ENCODE measurements at regions not wholly inside any gene's neighbourhood (a gene's known extent, or its start where the extent isn't known, plus 50 kb on each side); places are given as distances from the start of the nearest gene placed in this dataset.

- no peaks in the 10 kb centered on the region for H3K9me3 ChIP-seq (ENCODE audit: control insufficient read depth, insufficient read depth, low read length)
- no peaks in the 10 kb centered on the region for H3K4me1 ChIP-seq (ENCODE audit: control insufficient read depth, low read length)
- H3K36me3 ChIP-seq (ENCODE audit: control insufficient read depth, low read length), result no peaks in the 10 kb centered on the region
- no peak overlapping the region for H3K27ac ChIP-seq (ENCODE audit: low read depth, low read length)
- H3K79me2 ChIP-seq (ENCODE audit: control insufficient read depth, low read length), result no peaks in the 10 kb centered on the region
- H3K4me3 ChIP-seq (ENCODE audit: low read length), result no peak overlapping the region
- no peaks in the 10 kb centered on the region for H4K20me1 ChIP-seq (ENCODE audit: control insufficient read depth, insufficient read depth, low read depth, low read length)
- no peaks in the 10 kb centered on the region for H3K9me2 ChIP-seq (replicated peaks; ENCODE audit: control insufficient read depth, low read length)
- TF ChIP-seq CTCF (IDR thresholded peaks at IDR 0.05; ENCODE audit: low read depth, low read length, poor library complexity, severe bottlenecking) (no peak), EZH2phosphoT487 (IDR thresholded peaks at IDR 0.05; ENCODE audit: borderline replicate concordance, low read length) (no peak)
- H3K27me3 ChIP-seq (ENCODE audit: control insufficient read depth, low read length), result no peaks in the 10 kb centered on the region
- no peaks in the 10 kb centered on the region for H3F3A ChIP-seq (ENCODE audit: control insufficient read depth, insufficient read depth)
- no peak overlapping the region for H3K4me2 ChIP-seq (ENCODE audit: low read length)
Measured at GRCh38 chr11:90947930-90948329, 725.1 kb upstream of the CHORDC1 start.

- no peaks in the 10 kb centered on the region for H3K36me3 ChIP-seq (ENCODE audit: control insufficient read depth, low read length)
- H3K27ac ChIP-seq (ENCODE audit: low read depth, low read length), result no peak overlapping the region
- H3K27me3 ChIP-seq (ENCODE audit: control insufficient read depth, low read length), result no peaks in the 10 kb centered on the region
- no peaks in the 10 kb centered on the region for H3F3A ChIP-seq (ENCODE audit: control insufficient read depth, insufficient read depth)
- H3K9me2 ChIP-seq (replicated peaks; ENCODE audit: control insufficient read depth, low read length), result no peaks in the 10 kb centered on the region
- no peaks in the 10 kb centered on the region for H3K9me3 ChIP-seq (ENCODE audit: control insufficient read depth, insufficient read depth, low read length)
- no peaks in the 10 kb centered on the region for H4K20me1 ChIP-seq (ENCODE audit: control insufficient read depth, insufficient read depth, low read depth, low read length)
- TF ChIP-seq EZH2phosphoT487 (IDR thresholded peaks at IDR 0.05; ENCODE audit: borderline replicate concordance, low read length) (no peak), CTCF (IDR thresholded peaks at IDR 0.05; ENCODE audit: low read depth, low read length, poor library complexity, severe bottlenecking) (no peak)
- H3K4me2 ChIP-seq (ENCODE audit: low read length), result no peak overlapping the region
- H3K4me1 ChIP-seq (ENCODE audit: control insufficient read depth, low read length), result no peaks in the 10 kb centered on the region
- no peaks in the 10 kb centered on the region for H3K79me2 ChIP-seq (ENCODE audit: control insufficient read depth, low read length)
- no peak overlapping the region for H3K4me3 ChIP-seq (ENCODE audit: low read length)
Measured at GRCh38 chr11:90930252-90930651, 707.4 kb upstream of the CHORDC1 start.

DNA sequence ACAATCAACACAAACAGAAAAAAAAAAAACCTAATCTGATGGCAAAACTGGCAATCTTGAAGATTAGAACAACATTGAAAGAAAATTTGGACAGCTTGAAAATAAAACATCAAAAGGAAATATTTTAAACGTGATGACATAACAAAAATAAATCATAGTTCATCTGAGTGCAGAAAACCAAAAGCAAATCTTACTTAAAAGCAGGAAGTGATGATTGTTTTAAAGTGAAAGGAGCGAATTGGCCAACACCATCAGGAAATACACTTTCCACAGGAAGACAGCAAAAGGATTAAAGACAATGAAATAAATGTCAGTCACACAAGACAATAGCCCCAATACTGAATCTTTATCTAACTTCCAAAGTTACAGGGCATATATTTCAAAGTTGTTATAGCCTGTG, 696.5 kb upstream of the CHORDC1 start:
- Histone ChIP-seq H3F3A (ENCODE audit: control insufficient read depth, insufficient read depth) (no peaks in the 10 kb centered on the region), H3K79me2 (ENCODE audit: control insufficient read depth, low read length) (no peaks in the 10 kb centered on the region), H3K27ac (ENCODE audit: low read depth, low read length) (no peak overlapping the region), H3K4me2 (ENCODE audit: low read length) (no peak overlapping the region), H3K9me3 (ENCODE audit: control insufficient read depth, insufficient read depth, low read length) (no peaks in the 10 kb centered on the region), H3K4me1 (ENCODE audit: control insufficient read depth, low read length) (no peaks in the 10 kb centered on the region), H3K9me2 (replicated peaks; ENCODE audit: control insufficient read depth, low read length) (no peaks in the 10 kb centered on the region), H3K27me3 (ENCODE audit: control insufficient read depth, low read length) (no peaks in the 10 kb centered on the region), H3K4me3 (ENCODE audit: low read length) (no peak overlapping the region), H3K36me3 (ENCODE audit: control insufficient read depth, low read length) (no peaks in the 10 kb centered on the region), H4K20me1 (ENCODE audit: control insufficient read depth, insufficient read depth, low read depth, low read length) (no peaks in the 10 kb centered on the region)
- TF ChIP-seq EZH2phosphoT487 (IDR thresholded peaks at IDR 0.05; ENCODE audit: borderline replicate concordance, low read length), result no peak
- no peak for TF ChIP-seq CTCF (IDR thresholded peaks at IDR 0.05; ENCODE audit: low read depth, low read length, poor library complexity, severe bottlenecking)

DNA sequence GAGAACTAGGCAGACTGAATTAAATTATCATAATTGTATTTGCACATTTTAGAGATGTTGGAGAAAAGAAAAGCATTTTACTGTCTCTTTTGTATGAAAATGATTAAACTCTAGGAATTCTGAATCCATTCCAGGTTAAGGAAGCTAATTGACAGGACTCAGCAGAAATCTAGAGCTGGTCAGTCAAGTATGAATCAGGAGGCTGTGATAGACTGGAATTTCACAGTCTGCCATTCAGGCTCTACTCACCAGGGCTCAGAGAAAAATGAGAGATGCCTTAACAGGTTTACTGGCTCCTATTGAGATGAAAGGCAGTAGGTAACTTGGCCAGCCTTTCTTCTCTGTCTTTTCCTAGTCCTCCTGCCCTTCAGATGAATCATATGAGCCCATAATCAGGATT, 693.9 kb upstream of the CHORDC1 start:
- no peaks in the 10 kb centered on the region for H3K79me2 ChIP-seq (ENCODE audit: control insufficient read depth, low read length)
- H3K27ac ChIP-seq (ENCODE audit: low read depth, low read length), result no peak overlapping the region
- no peaks in the 10 kb centered on the region for H3K9me3 ChIP-seq (ENCODE audit: control insufficient read depth, insufficient read depth, low read length)
- no peaks in the 10 kb centered on the region for H3K9me2 ChIP-seq (replicated peaks; ENCODE audit: control insufficient read depth, low read length)
- no peak for TF ChIP-seq CTCF (IDR thresholded peaks at IDR 0.05; ENCODE audit: low read depth, low read length, poor library complexity, severe bottlenecking)
- no peak for TF ChIP-seq EZH2phosphoT487 (IDR thresholded peaks at IDR 0.05; ENCODE audit: borderline replicate concordance, low read length)
- no peaks in the 10 kb centered on the region for H3K4me1 ChIP-seq (ENCODE audit: control insufficient read depth, low read length)
- no peaks in the 10 kb centered on the region for H4K20me1 ChIP-seq (ENCODE audit: control insufficient read depth, insufficient read depth, low read depth, low read length)
- H3K4me3 ChIP-seq (ENCODE audit: low read length), result no peak overlapping the region
- H3K4me2 ChIP-seq (ENCODE audit: low read length), result no peak overlapping the region
- no peaks in the 10 kb centered on the region for H3F3A ChIP-seq (ENCODE audit: control insufficient read depth, insufficient read depth)
- H3K36me3 ChIP-seq (ENCODE audit: control insufficient read depth, low read length), result no peaks in the 10 kb centered on the region
- H3K27me3 ChIP-seq (ENCODE audit: control insufficient read depth, low read length), result no peaks in the 10 kb centered on the region

Data from DOHH2 (cell line).